NT2/D1 (cell line): ENCODE measurements at regions not wholly inside any gene's neighbourhood (a gene's known extent, or its start where the extent isn't known, plus 50 kb on each side); places are given as distances from the start of the nearest gene placed in this dataset.
A peak's percentile ranks its signal among the peaks of the same experiment; 100 is the strongest.

Experiments used
- DNase-seq: peaks from one replicate; pipeline ENCODE4 v3.0.0-alpha.2; 2011; ENCODE audit warnings: low read depth, low spot score
- H3K27me3 ChIP-seq: 2 replicates; pipeline ENCODE4 v1.6.0; 2011; ENCODE audit warnings: mild to moderate bottlenecking; ENCODE audit not compliant: insufficient read length, insufficient read depth
- H3K36me3 ChIP-seq: 2 replicates; pipeline ENCODE4 v1.6.1; 2011; ENCODE audit warnings: mild to moderate bottlenecking, low read length, mixed read lengths; ENCODE audit not compliant: insufficient read depth, insufficient read length
- H3K4me1 ChIP-seq: 2 replicates; pipeline ENCODE4 v1.5.1; 2011; ENCODE audit not compliant: insufficient read depth, insufficient read length
- H3K4me3 ChIP-seq: 2 replicates; pipeline ENCODE4 v1.5.1; 2011; ENCODE audit warnings: low read depth; ENCODE audit not compliant: insufficient read length
- H3K9ac ChIP-seq: 2 replicates; pipeline ENCODE4 v1.6.0; 2011; ENCODE audit warnings: low read depth; ENCODE audit not compliant: insufficient read length
- H3K9me3 ChIP-seq: 2 replicates; pipeline ENCODE4 v1.5.1; 2011; ENCODE audit warnings: mild to moderate bottlenecking, low read length; ENCODE audit not compliant: insufficient read depth
- SUZ12 ChIP-seq: IDR thresholded peaks from 2 replicates; pipeline ENCODE4 v1.6.1; 2011; ENCODE audit not compliant: insufficient read length, insufficient read depth; ENCODE audit errors: extremely low read depth
- YY1 ChIP-seq: IDR thresholded peaks from 2 replicates; pipeline ENCODE4 v1.6.1; 2011; ENCODE audit not compliant: insufficient read length, insufficient read depth
- ZNF274 ChIP-seq: IDR thresholded peaks from 2 replicates; pipeline ENCODE4 v1.6.1; 2011; ENCODE audit warnings: mild to moderate bottlenecking, low read depth, low read length

DNA sequence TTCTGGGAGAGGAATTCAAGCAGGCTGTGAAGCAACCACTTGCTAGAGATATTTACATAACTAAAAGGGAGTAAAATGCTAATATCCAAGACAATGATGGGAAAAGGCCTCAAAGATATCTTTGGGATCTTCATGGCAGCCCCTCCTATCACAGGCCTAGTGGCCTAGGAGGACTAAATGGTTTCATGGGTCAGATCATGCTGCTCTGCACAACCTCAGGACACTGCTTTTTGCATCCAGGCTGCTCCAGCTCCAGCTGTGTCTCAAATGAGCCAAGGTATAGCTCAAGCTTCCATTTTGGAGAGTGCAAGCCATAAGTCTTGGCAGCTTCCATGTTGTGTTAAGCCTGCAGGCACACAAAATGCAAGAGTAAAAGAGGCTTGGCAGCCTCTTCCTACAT is 195.6 kb upstream of the SSTR1 start:
- Histone ChIP-seq H3K4me1 (no peaks in the 10 kb centered on the region), H3K4me3 (no peak overlapping the region), H3K27me3 (no peaks in the 10 kb centered on the region), H3K9me3 (peaks cover 32% of the 10 kb centered on the region), H3K36me3 (no peaks in the 10 kb centered on the region), H3K9ac (no peak overlapping the region)
- TF ChIP-seq SUZ12 (no peak), ZNF274 (no peak), YY1 (no peak)
- DNase-seq: peak; percentile 35

DNA sequence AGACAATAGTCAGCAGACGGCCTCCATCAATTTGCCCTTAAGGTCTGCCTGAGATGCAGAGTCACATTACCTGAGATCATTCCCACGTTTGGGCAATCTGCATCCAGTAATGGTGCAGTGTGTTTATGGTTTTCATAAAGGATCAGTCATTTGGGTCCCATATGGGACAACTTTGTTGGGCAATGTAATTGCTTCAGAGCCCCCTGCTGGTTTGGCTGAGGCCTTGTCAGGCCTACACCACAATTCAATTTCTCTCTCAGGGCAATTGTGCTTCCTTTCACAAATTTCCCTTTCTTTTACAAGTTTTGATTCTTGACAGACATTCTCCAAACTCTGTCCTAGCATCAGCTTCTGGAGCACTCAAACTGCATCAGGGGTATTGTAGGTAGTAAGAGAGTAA is 191.2 kb upstream of the SSTR1 start:
- no peak overlapping the region for H3K9ac ChIP-seq
- no peaks in the 10 kb centered on the region for H3K4me1 ChIP-seq
- no peaks in the 10 kb centered on the region for H3K36me3 ChIP-seq
- H3K4me3 ChIP-seq: no peak overlapping the region
- H3K27me3 ChIP-seq: no peaks in the 10 kb centered on the region
- no peak for DNase-seq
- peaks cover 19% of the 10 kb centered on the region for H3K9me3 ChIP-seq
- no peak for TF ChIP-seq ZNF274
- TF ChIP-seq SUZ12: no peak
- TF ChIP-seq YY1: no peak

DNA sequence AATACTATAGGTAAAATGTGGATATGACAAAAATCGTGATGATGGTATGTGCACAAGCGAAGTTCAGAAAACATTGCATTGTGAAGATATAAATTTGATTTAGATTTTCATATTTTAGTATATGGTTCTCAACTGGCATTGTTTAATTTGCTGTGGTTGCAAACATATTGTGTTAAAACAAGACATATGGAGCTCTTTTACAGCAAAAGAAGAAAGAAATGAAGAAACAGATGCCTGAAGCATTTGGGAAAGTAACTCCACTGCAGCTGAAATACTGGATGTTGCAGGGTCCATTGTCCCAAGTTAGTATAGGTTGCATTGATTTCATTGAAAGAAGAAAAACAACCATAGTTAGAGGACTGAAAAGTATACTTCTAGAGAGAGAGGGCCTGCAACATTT is 185.8 kb upstream of the SSTR1 start:
- no peaks in the 10 kb centered on the region for H3K36me3 ChIP-seq
- no peaks in the 10 kb centered on the region for H3K27me3 ChIP-seq
- no peak overlapping the region for H3K9ac ChIP-seq
- no peaks in the 10 kb centered on the region for H3K4me1 ChIP-seq
- TF ChIP-seq YY1 (no peak), SUZ12 (no peak), ZNF274 (no peak)
- peaks cover 8% of the 10 kb centered on the region; the same call in 1 of the 2 replicates for H3K9me3 ChIP-seq
- H3K4me3 ChIP-seq: no peak overlapping the region
- no peak for DNase-seq

DNA sequence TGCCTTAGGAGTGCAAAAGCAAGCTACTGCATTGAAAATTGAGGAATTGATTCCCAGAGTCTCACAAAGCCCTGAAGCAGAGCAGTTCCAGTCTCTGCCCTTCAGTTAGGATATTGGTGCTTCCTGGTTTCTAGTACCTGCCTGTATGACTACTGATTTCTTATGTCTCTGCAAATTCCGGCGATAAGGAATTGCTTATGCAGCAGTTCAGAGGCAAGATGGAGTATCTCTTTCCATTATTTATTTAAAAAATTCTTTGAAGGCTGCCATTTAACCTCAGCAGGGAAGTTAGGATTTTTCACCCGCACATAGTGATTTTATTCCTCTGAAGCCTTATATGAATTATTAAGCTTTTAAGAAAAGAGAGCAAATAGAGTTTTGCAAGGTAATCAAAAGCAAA is 184.9 kb upstream of the SSTR1 start:
- Histone ChIP-seq H3K36me3 (no peaks in the 10 kb centered on the region), H3K9me3 (peaks cover 8% of the 10 kb centered on the region; the same call in 1 of the 2 replicates), H3K4me3 (no peak overlapping the region), H3K9ac (no peak overlapping the region), H3K4me1 (no peaks in the 10 kb centered on the region), H3K27me3 (no peaks in the 10 kb centered on the region)
- TF ChIP-seq YY1 (no peak), SUZ12 (no peak), ZNF274 (no peak)
- DNase-seq: no peak

DNA sequence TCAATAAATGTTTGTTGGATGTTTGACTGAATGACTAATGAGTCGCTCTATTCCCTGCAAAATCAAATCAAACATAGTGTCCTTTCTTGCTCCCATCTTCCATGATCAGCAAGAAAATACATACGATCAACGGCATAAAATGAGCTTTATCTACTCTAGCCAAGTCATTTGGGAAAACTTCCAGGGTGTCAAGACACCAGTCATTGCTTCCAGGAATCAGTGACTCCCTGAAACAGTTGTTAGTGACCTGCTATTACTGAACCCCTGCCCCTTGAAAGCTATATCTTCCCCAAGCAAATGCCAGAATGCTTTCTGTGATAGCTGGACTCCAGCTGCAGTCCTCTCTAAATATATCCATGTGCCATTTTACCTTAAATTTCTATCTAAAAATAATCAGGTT is 169.5 kb upstream of the SSTR1 start:
- TF ChIP-seq ZNF274: no peak
- TF ChIP-seq SUZ12: no peak
- TF ChIP-seq YY1: no peak
- Histone ChIP-seq H3K36me3 (no peaks in the 10 kb centered on the region), H3K4me3 (no peak overlapping the region), H3K4me1 (no peaks in the 10 kb centered on the region), H3K9ac (no peak overlapping the region), H3K27me3 (no peaks in the 10 kb centered on the region), H3K9me3 (no peaks in the 10 kb centered on the region)
- no peak for DNase-seq

DNA sequence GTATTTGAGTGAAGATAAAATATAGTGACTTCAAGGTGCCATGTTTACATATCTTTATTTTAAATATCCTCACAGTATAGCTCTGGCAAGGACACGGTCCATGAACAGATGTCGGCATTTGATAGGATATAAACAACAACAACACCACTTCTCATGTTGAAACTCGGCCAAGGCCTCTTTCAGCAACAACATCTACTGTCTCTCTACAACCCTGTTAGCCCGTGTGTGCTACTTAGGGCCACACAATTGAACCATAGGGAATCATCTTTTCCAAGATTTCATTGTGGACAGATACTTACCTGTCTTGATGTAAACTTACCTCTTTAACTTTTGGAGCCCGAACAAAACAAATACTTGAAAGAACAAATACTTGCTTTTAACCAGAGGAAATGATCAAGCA is 168.7 kb upstream of the SSTR1 start:
- no peaks in the 10 kb centered on the region for H3K9me3 ChIP-seq
- no peaks in the 10 kb centered on the region for H3K27me3 ChIP-seq
- TF ChIP-seq ZNF274 (no peak), SUZ12 (no peak), YY1 (no peak)
- no peak for DNase-seq
- H3K4me3 ChIP-seq: no peak overlapping the region
- H3K36me3 ChIP-seq: no peaks in the 10 kb centered on the region
- no peak overlapping the region for H3K9ac ChIP-seq
- H3K4me1 ChIP-seq: no peaks in the 10 kb centered on the region

DNA sequence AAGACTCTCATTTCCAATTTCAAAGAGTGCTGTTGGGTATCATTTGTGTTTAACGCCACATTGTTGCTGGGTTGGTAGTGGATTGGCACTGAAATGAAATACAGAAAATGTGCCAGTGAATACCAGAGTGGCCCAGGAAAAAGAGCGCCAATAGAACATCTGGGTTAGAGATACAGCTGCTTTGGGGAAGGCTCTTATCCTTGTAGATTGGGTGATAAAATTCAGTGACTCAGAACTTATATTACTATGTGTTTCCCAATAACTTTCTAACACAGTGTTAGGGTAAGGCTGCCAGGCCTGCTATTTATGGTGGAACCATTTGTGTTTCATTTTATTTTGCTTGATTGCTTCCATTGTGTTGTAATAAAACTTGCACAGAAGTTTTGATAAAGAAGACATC is 168.2 kb upstream of the SSTR1 start:
- Histone ChIP-seq H3K9me3 (no peaks in the 10 kb centered on the region), H3K27me3 (no peaks in the 10 kb centered on the region), H3K9ac (no peak overlapping the region), H3K4me3 (no peak overlapping the region), H3K4me1 (no peaks in the 10 kb centered on the region), H3K36me3 (no peaks in the 10 kb centered on the region)
- DNase-seq: no peak
- TF ChIP-seq ZNF274 (no peak), SUZ12 (no peak), YY1 (no peak)

DNA sequence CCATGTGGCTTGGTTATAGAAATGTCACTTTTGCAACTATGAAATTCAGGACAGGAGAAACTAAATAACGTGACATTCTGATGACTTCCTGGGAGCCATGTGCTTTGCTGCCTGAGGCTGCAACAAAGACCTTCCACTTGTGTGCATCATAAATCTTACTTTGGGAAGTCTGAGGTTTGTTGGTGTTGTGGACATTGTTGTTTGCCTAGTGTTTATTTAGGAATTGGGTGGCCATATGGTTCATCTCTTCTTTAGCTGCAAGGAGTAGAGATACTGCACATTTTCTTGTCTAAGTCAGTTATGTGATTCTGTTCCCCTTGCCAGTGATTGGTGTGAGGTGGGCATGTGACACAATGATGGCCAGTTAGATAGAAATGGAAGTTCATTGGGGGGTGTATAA is 167.3 kb upstream of the SSTR1 start:
- Histone ChIP-seq H3K4me1 (no peaks in the 10 kb centered on the region), H3K36me3 (no peaks in the 10 kb centered on the region)
- TF ChIP-seq YY1 (no peak), SUZ12 (no peak), ZNF274 (no peak)

More for the DNA sequence above, 167.3 kb upstream of the SSTR1 start:
- H3K9me3 ChIP-seq: no peaks in the 10 kb centered on the region
- no peak overlapping the region for H3K9ac ChIP-seq
- no peak for DNase-seq
- H3K4me3 ChIP-seq: no peak overlapping the region
- no peaks in the 10 kb centered on the region for H3K27me3 ChIP-seq
